K562 (cell line): ENCODE measurements at regions not wholly inside any gene's neighbourhood (a gene's known extent, or its start where the extent isn't known, plus 50 kb on each side); places are given as distances from the start of the nearest gene placed in this dataset.
"Not testable (repeated sequence)": the region's sequence is repeated elsewhere in the genome, so short reads cannot be mapped to it uniquely, and the experiment has no call there.

Source experiments
- ATAC-seq: fragments of 200-7000 bp; cut with Tn5 transposase; 3 replicates; pipeline ENCODE4 v1.9.1; 2020; ENCODE audit warnings: moderate library complexity
- BruUV-seq: library from RNA; stranded (reverse); fragments of 400-500 nt; replicated peaks from 2 replicates; lab custom pipeline; 2021; lab: Mats Ljungman, UMichigan
- CTCF ChIA-PET: fragments of 300-600 bp; formaldehyde crosslinking; extraction: SDS; loops from one replicate; lab custom pipeline; 2021; ENCODE audit warnings: low intra/inter-chr PET ratio; lab: Yijun Ruan, JAX
- POLR2A ChIA-PET: fragments of 300-600, 350-650 bp; sonication (Branson Sonifier 250); formaldehyde crosslinking; extraction: SDS; loops from one replicate; lab custom pipeline; 2021; ENCODE audit warnings: antibody characterized with exemption, inconsistent platforms; lab: Yijun Ruan, JAX
- DNase-seq, 4 experiments: peaks; one replicate each; pipeline versions ENCODE4 v3.0.0 to v3.0.0-alpha.2; 2011 to 2018; ENCODE audit warnings: low spot score in 3 of 4, mixed read lengths in 3 of 4; ENCODE audit errors: extremely low read depth in 1 of 4
- FAIRE-seq: peaks from 2 replicates; lab custom pipeline; 2011; peaks lifted over from hg19 to GRCh38; lab: Jason Lieb, UNC
- H2AFZ ChIP-seq: 2 replicates; pipeline ENCODE4 v1.6.0; 2011; ENCODE audit warnings: low read depth, low read length, control low read depth, inconsistent platforms
- H3K27ac ChIP-seq: fragments of 200-600 bp; 3 replicates; pipeline ENCODE4 v1.8.0; 2011; ENCODE audit warnings: low read depth, mild to moderate bottlenecking, control low read depth, inconsistent platforms, low read length, moderate library complexity, mixed read lengths; ENCODE audit errors: extremely low read depth
- H3K27me3 ChIP-seq, 2 experiments: fragments of 300-600 bp in 1 of 2; 2 replicates in 1 of 2; 3 replicates in 1 of 2; pipeline versions ENCODE4 v1.6.0 to v1.8.0; 2011; ENCODE audit warnings: inconsistent platforms in 2 of 2, low read length in 2 of 2, mild to moderate bottlenecking in 1 of 2, mixed read lengths in 1 of 2, moderate library complexity in 1 of 2; ENCODE audit not compliant: control insufficient read depth in 2 of 2, insufficient read depth in 2 of 2
- H3K36me3 ChIP-seq: fragments of 300-600 bp; 3 replicates; pipeline ENCODE4 v1.8.0; 2011; ENCODE audit warnings: mild to moderate bottlenecking, low read length, inconsistent platforms; ENCODE audit not compliant: control insufficient read depth, insufficient read depth
- H3K4me1 ChIP-seq, 2 experiments: fragments of 200-600 bp in 1 of 2; replicated peaks in 1 of 2; 2 replicates in 1 of 2; 3 replicates in 1 of 2; pipeline versions ENCODE4 v1.5.1 to v1.8.0; 2011; ENCODE audit warnings: inconsistent platforms in 2 of 2, low read length in 2 of 2, mild to moderate bottlenecking in 1 of 2, mixed read lengths in 1 of 2, moderate library complexity in 1 of 2; ENCODE audit not compliant: control insufficient read depth in 2 of 2, insufficient read depth in 2 of 2
- H3K4me2 ChIP-seq: 2 replicates; pipeline ENCODE4 v1.6.1; 2011; ENCODE audit warnings: low read length, control low read depth, inconsistent platforms, mixed read lengths; ENCODE audit not compliant: insufficient read depth
- H3K4me3 ChIP-seq: fragments of 200-600 bp; sonication (generic), shearing (Covaris generic); 2 replicates; pipeline ENCODE4 v1.5.1; 2016; ENCODE audit warnings: control low read depth, inconsistent platforms
- H3K79me2 ChIP-seq: fragments of 200-600 bp; 3 replicates; pipeline ENCODE4 v1.8.0; 2011; ENCODE audit warnings: low read length, inconsistent platforms; ENCODE audit not compliant: control insufficient read depth, insufficient read depth
- H3K9ac ChIP-seq, 2 experiments: 2 replicates each; pipeline versions ENCODE4 v1.6.0 to v1.6.1; 2011; ENCODE audit warnings: low read depth in 2 of 2, low read length in 2 of 2, control low read depth in 1 of 2, inconsistent platforms in 1 of 2, mild to moderate bottlenecking in 1 of 2, mixed read lengths in 1 of 2; ENCODE audit not compliant: insufficient read depth in 1 of 2
- H3K9me1 ChIP-seq: one replicate; pipeline ENCODE4 v1.6.0; 2011; ENCODE audit warnings: inconsistent platforms, mild to moderate bottlenecking, low read length, moderate library complexity; ENCODE audit not compliant: control insufficient read depth, insufficient read depth
- H3K9me3 ChIP-seq: replicated peaks from 2 replicates; pipeline ENCODE4 v1.5.1; 2011; ENCODE audit warnings: low read depth, low read length, inconsistent platforms; ENCODE audit not compliant: control insufficient read depth, insufficient read depth
- H4K20me1 ChIP-seq: replicated peaks from 2 replicates; pipeline ENCODE4 v1.6.1; 2011; ENCODE audit warnings: low read length, inconsistent platforms, mixed read lengths; ENCODE audit not compliant: control insufficient read depth, insufficient read depth
- GATA2 ChIP-seq: sonication (generic); formaldehyde crosslinking; IDR thresholded peaks from 2 replicates; pipeline ENCODE4 v1.4.0; 2020; ENCODE audit warnings: mild to moderate bottlenecking, missing genetic modification reagents
- LCOR ChIP-seq: sonication (generic); formaldehyde crosslinking; IDR thresholded peaks from 2 replicates; pipeline ENCODE4 v1.8.0; 2022; ENCODE audit warnings: mild to moderate bottlenecking, missing genetic modification reagents
- NR2C1 ChIP-seq, 2 experiments: fragments of 450-650 bp; IDR thresholded peaks; 2 replicates each; pipeline ENCODE4 v1.6.1; 2017; ENCODE audit warnings: mild to moderate bottlenecking in 2 of 2, antibody characterized with exemption in 1 of 2, inconsistent platforms in 1 of 2, missing compliant biosample characterization in 1 of 2, missing genetic modification characterization in 1 of 2
- SPI1 ChIP-seq: IDR thresholded peaks from 2 replicates; pipeline ENCODE4 v1.6.1; 2011; ENCODE audit warnings: low read depth, low read length, control low read depth, borderline replicate concordance
- WGBS: fragments of 100-300 bp; shearing (Covaris generic); methylation state at CpG from one replicate; pipeline ENCODE4 v1.1.6; 2016; ENCODE audit warnings: low coverage, mixed read lengths; ENCODE audit not compliant: insufficient coverage; ENCODE audit errors: missing lambda C conversion rate; 5-methylcytosine and 5-hydroxymethylcytosine counted together
- in situ Hi-C: fragments of 300-500 bp; cut with MboI; formaldehyde crosslinking; loops from 4 replicates; pipeline ENCODE4 v1.15.0; 2018; ENCODE audit warnings: inconsistent platforms, mixed read lengths
- intact Hi-C: fragments of 100-400 bp; cut with micrococcal nuclease; formaldehyde crosslinking; loops from 2 replicates; pipeline ENCODE4 v1.14.2; 2022

GRCh38 chr4:22597471-22597870 lies 81.6 kb upstream of the ADGRA3 start:
- CTCF ChIA-PET: no interaction called here
- Histone ChIP-seq H3K27me3 (no peaks in the 10 kb centered on the region), H3K4me1 (no peaks in the 10 kb centered on the region), H3K9me3 (no peaks in the 10 kb centered on the region), H3K4me2 (no peak overlapping the region), H3K9me1 (no peaks in the 10 kb centered on the region), H4K20me1 (no peaks in the 10 kb centered on the region), H2AFZ (no peak overlapping the region), H3K27ac (no peak overlapping the region), H3K4me3 (no peak overlapping the region), H3K36me3 (no peaks in the 10 kb centered on the region), H3K9ac (no peak overlapping the region), H3K79me2 (no peaks in the 10 kb centered on the region)
- ATAC-seq: no peak
- in situ Hi-C loops: no loop called here
- 6% methylated on average over 2 of the region's 5 CpGs for WGBS
- intact Hi-C loops: no loop called here
- POLR2A ChIA-PET: no interaction called here
- DNase-seq: no peak
- FAIRE-seq: no peak
- no TSS peak for BruUV-seq
- TF ChIP-seq LCOR (CRISPR knock-in tag) (no peak), GATA2 (CRISPR knock-in tag) (no peak), NR2C1 (IDR thresholded peaks at IDR 0.05) (no peak), NR2C1 (tag; IDR thresholded peaks at IDR 0.05) (no peak)

- ATAC-seq, FAIRE-seq, H3K9me1 ChIP-seq, BruUV-seq, H3K4me1 ChIP-seq, H3K27ac ChIP-seq, in situ Hi-C loops, H2AFZ ChIP-seq, H4K20me1 ChIP-seq, DNase-seq, CTCF ChIA-PET, H3K9ac ChIP-seq, H3K9me3 ChIP-seq, H3K4me2 ChIP-seq, POLR2A ChIA-PET: not testable (repeated sequence)
- WGBS: 1% methylated on average over 8 of the region's 8 CpGs
- peak; percentile 17; the same call in 1 of the 2 replicates for TF ChIP-seq SPI1
- TF ChIP-seq, all 486 proteins: peak for 1; not testable (repeated sequence) for 485
- H3K79me2 ChIP-seq, intact Hi-C loops, H3K27me3 ChIP-seq, H3K36me3 ChIP-seq, H3K4me3 ChIP-seq: not testable (repeated sequence)
Observed at GRCh38 chr4:22598113-22599047, 82.5 kb upstream of the ADGRA3 start.

DNA sequence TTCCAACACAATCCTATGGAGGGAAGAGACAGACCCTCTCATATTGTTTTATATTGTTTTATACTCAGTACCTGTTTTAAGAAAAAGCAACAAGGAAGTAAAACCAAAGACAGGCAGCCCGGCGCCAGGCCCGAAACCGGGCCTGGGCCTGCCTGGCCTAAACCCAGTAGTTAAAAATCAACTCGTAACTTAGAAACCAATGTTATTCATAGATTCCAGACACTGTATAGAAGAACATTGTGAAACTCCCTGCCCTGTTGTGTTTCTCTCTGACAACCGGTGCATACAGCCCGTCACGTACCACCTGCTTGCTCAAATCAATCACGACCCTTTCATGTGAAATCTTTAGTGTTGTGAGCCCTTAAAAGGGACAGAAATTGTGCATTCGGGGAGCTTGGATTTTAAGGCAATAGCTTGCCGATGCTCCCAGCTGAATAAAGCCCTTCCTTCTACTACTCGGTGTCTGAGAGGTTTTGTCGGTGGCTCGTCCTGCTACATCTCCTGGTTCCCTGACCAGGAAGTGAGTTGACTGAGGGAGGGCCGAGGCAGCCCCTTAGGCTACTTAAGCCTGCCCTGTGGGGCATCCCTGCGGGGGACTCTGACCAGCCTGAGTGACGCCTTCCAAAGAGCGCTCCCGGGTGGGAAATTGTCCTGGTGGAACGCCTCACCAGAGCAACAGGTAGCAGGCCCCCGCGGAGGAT lies 83.5 kb upstream of the ADGRA3 start:
- H3K27ac ChIP-seq, H3K36me3 ChIP-seq, H3K9me1 ChIP-seq, H3K27me3 ChIP-seq, H3K79me2 ChIP-seq, H3K4me2 ChIP-seq, CTCF ChIA-PET, H4K20me1 ChIP-seq, FAIRE-seq, intact Hi-C loops, H3K4me3 ChIP-seq, BruUV-seq, POLR2A ChIA-PET, H2AFZ ChIP-seq, ATAC-seq, in situ Hi-C loops, DNase-seq, H3K9me3 ChIP-seq, H3K9ac ChIP-seq, H3K4me1 ChIP-seq: not testable (repeated sequence)
- WGBS: 1% methylated on average over 17 of the region's 22 CpGs
